ENCODE measurements at regions not wholly inside any gene's neighbourhood (a gene's known extent, or its start where the extent isn't known, plus 50 kb on each side); places are given as distances from the start of the nearest gene placed in this dataset.

GRCh38 chr2:158015428-158016076 is 86.1 kb upstream of the UPP2 start:
- DNase-seq = peak; percentile 16
- in situ Hi-C loops (cut with MboI; ENCODE audit: low pct_unique_long_range_greater_than_20kb, low sequenced_read_pairs) = loop anchor here (10.0 to 25.0 kb wide), 2 partner anchors 231 to 528 kb away; no protein-coding TSS in a partner anchor

DNA sequence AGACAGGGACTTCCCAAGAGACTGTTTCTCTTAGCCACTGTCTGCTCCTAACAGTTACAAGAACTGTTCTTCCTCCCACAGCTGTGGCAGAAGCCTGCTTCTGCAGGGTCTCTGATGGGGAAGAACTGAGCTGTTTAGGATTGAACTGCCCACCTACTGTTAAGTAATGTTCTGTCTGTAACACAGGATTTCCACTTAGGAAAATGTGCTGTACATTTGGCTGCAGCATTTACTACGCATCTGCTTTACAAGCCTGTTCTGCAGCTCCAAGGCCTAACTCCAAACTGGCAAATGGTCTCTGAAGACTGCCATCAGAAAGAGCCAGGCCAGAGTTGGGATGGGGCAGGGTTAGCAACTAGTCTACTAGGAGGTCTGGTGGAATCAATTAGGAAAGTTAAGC is 87.8 kb upstream of the UPP2 start:
- DNase-seq = no peak
- in situ Hi-C loops (cut with MboI; ENCODE audit: low pct_unique_long_range_greater_than_20kb, low sequenced_read_pairs) = loop anchor here (10.0 to 25.0 kb wide), 2 partner anchors 229 to 527 kb away; no protein-coding TSS in a partner anchor

DNA sequence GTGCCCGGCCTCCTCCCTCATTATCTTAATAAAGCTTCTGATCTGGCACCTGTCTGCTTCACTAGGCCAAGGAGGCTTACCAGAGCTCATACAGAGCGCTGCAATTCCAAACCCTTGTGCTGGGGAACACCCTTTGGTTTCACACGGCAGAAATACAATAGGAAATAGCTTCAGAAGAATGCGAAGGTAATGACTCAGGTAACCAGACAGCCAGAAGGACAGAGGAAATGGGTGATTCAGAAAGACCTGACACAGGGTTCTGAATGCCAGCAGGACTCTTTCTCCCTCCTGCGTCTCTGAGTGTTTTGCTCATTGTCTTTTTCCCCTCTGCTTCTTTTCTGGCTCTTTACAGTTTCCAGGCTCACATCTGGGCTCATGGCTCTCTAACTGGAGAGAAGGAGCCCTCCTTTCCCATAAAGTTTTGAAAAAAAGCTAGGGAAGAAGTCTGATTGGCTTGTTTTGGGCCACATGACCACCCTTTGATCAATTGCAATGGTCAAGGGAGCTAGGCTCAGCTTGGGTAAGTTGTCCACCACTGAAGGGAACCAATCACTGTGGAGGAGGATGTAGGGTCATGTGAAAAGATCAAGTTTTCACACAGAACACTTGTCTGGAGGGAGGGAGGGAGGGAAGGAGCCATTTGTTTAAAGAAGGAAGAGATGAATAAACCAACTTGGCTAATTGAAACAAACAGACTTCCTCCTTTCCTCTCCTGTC is 90.5 kb upstream of the UPP2 start:
- in situ Hi-C loops (cut with MboI; ENCODE audit: low pct_unique_long_range_greater_than_20kb, low sequenced_read_pairs) = loop anchor here (10.0 to 25.0 kb wide), 2 partner anchors 226 to 524 kb away; no protein-coding TSS in a partner anchor
- no peak for DNase-seq

GRCh38 chr2:158009399-158009798 is 92.3 kb upstream of the UPP2 start:
- in situ Hi-C loops (cut with MboI; ENCODE audit: low pct_unique_long_range_greater_than_20kb, low sequenced_read_pairs) = loop anchor here (25.0 kb wide), 1 partner anchor 522 kb away; no protein-coding TSS in a partner anchor
- DNase-seq = peak; percentile 45

GRCh38 chr2:158006961-158007719 is 94.5 kb upstream of the UPP2 start:
- DNase-seq = peak; percentile 64
- in situ Hi-C loops (cut with MboI; ENCODE audit: low pct_unique_long_range_greater_than_20kb, low sequenced_read_pairs) = loop anchor here (25.0 kb wide), 1 partner anchor 520 kb away; no protein-coding TSS in a partner anchor

- in situ Hi-C loops (cut with MboI; ENCODE audit: low pct_unique_long_range_greater_than_20kb, low sequenced_read_pairs) = loop anchor here (25.0 kb wide), 1 partner anchor 517 kb away; no protein-coding TSS in a partner anchor
- DNase-seq = no peak
Observed at GRCh38 chr2:158004126-158004764, 97.4 kb upstream of the UPP2 start.

DNA sequence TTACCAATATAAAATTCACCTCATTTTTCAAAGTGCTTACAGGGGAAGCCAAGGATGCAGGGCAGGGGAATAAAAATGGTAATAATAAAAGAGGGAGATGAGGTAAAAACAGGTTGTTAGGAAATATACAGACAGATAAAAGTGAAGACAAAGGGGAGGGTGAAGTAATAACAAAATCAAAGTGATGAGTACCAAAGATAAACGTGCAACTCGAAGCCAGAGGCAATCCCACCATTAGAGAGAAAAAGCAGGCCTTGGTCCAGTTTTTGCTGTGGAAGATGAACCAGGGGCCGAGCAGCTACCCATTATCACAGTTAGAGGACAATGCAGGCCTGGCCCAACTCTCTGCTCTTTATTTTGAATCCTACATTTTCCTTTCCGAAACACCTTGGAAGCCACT is 99.6 kb upstream of the UPP2 start:
- no peak for DNase-seq
- in situ Hi-C loops (cut with MboI; ENCODE audit: low pct_unique_long_range_greater_than_20kb, low sequenced_read_pairs) = loop anchor here (25.0 kb wide), 1 partner anchor 515 kb away; no protein-coding TSS in a partner anchor

DNA sequence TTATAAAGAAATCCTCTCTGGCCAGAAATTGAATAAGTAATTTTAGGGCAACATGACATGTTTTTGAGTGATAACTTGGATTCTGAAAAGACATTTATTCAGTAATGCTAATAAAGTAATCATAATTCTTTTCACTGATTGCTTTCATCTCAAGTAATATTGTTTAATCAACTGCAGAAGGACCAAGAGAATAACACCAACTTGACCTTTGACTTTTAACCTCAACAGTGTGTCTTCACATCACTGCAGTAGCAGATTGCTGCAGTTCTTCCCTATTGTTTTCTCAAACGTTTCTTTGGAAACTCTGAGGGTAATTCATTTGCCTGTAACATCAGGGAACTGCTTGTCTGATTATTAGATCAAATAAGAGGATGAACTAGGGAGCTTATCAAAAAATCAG is 104.9 kb upstream of the UPP2 start:
- DNase-seq = no peak
- in situ Hi-C loops (cut with MboI; ENCODE audit: low pct_unique_long_range_greater_than_20kb, low sequenced_read_pairs) = no loop called here

GRCh38 chr2:157995117-157995516 is 106.6 kb upstream of the UPP2 start:
- in situ Hi-C loops (cut with MboI; ENCODE audit: low pct_unique_long_range_greater_than_20kb, low sequenced_read_pairs) = no loop called here
- no peak for DNase-seq

DNA sequence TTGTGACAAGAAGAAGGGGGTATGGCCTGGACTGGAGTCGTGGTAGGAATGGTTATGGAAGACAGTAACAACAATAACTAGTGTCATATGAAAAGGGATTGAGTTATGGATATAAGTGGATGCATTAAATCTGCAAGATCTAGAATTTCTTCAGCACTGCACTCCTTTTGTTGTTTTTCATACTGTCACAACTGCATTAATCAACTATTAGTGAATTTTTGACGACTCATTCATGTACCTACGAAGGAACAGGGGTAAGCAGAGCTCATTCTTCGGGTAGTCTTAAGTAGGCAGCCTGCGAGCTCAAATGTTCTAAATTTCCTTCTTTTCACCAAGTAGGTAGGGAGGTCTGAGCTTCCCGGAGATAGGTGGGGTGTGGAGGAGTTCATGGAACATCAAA is 109.7 kb upstream of the UPP2 start:
- DNase-seq = no peak
- in situ Hi-C loops (cut with MboI; ENCODE audit: low pct_unique_long_range_greater_than_20kb, low sequenced_read_pairs) = no loop called here

DNA sequence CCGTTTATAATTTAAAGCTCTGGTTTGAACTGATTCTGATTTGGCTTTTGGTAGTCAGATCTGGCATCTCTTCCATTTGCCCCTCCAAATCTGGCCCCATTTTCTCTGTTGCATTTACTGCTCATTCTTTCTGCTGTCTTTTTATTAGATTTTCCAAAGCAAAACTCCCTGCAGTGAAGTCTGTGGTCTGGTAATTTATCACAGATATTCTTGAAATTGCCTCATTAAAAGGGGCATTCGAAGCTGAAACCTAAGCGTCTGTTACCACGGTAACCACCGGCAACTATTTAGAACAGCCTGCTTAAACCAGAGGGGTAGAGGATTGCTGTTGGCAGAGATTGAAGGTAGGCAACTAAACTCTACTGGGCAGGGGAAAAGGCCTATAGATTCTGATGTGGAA is 111.5 kb upstream of the UPP2 start:
- no peak for DNase-seq
- in situ Hi-C loops (cut with MboI; ENCODE audit: low pct_unique_long_range_greater_than_20kb, low sequenced_read_pairs) = no loop called here

- no peak for DNase-seq
- in situ Hi-C loops (cut with MboI; ENCODE audit: low pct_unique_long_range_greater_than_20kb, low sequenced_read_pairs) = no loop called here
Observed at GRCh38 chr2:157989227-157989626, 112.4 kb upstream of the UPP2 start.

- no peak for DNase-seq
- in situ Hi-C loops (cut with MboI; ENCODE audit: low pct_unique_long_range_greater_than_20kb, low sequenced_read_pairs) = no loop called here
Observed at GRCh38 chr2:157986761-157987160, 110.6 kb upstream of the ACVR1 start.

GRCh38 chr2:157984866-157985265 is 108.7 kb upstream of the ACVR1 start:
- DNase-seq = no peak
- in situ Hi-C loops (cut with MboI; ENCODE audit: low pct_unique_long_range_greater_than_20kb, low sequenced_read_pairs) = no loop called here

DNA sequence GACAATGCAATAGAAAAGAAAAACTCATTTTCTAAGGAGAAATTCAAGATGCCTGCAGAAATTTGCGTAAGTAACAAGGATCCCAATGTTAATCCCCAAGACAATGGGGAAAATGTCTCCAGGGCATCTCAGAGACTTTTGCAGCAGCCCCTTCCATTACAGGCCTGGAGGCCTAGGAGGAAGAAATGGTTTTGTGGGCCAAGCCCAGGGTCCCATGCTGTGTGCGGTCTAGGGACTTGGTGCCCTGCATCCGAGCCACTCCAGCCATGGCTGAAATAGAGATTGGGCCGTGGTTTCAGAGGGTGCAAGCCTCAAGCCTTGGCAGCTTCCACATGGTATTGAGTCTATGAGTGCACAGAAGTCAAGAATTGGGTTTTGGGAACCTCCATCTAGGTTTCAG is 103.9 kb upstream of the ACVR1 start:
- DNase-seq = no peak
- in situ Hi-C loops (cut with MboI; ENCODE audit: low pct_unique_long_range_greater_than_20kb, low sequenced_read_pairs) = no loop called here

- in situ Hi-C loops (cut with MboI; ENCODE audit: low pct_unique_long_range_greater_than_20kb, low sequenced_read_pairs) = no loop called here
- peak; percentile 49 for DNase-seq
Observed at GRCh38 chr2:157971702-157972101, 95.6 kb upstream of the ACVR1 start.

- in situ Hi-C loops (cut with MboI; ENCODE audit: low pct_unique_long_range_greater_than_20kb, low sequenced_read_pairs) = no loop called here
- DNase-seq = no peak
Observed at GRCh38 chr2:157967856-157968255, 91.7 kb upstream of the ACVR1 start.

DNA sequence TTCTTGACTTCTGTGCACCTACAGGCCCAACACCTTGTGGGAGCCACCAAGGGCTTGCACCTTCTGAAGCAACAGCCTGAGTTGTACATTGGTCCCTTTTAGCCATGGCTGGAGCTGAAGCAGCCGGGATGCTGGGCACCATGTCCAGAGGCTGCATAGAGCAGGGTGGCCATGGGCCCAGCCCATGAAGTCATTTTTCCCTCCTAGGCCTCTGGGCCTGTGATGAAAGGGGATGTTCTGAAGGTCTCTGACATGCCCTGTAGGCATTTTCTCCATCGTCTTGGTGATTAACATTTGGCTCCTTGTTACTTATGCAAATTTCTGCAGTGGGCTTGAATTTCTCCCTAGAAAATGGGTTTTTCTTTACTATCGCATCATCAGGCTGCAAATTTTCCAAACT is 83.1 kb upstream of the ACVR1 start:
- DNase-seq = no peak
- in situ Hi-C loops (cut with MboI; ENCODE audit: low pct_unique_long_range_greater_than_20kb, low sequenced_read_pairs) = no loop called here

DNA sequence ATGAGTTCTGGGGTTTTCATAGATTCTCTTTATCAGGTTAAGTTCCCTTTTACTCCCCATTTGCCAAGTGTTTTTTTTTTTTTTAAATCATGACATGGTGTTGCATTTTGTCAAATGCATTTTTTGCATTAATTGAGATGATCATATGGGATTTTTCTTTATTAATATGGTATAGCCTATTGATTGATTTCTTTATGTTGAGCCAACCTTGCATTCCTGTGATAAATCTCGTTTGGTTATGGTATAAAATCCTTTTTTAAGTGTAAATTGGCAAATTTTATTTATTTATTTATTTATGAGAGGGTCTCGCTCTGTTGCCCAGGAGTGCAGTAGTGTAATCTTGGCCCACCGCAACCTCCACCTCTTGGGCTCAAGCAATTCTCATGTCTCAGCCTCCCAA is 81.5 kb upstream of the ACVR1 start:
- DNase-seq = no peak
- in situ Hi-C loops (cut with MboI; ENCODE audit: low pct_unique_long_range_greater_than_20kb, low sequenced_read_pairs) = no loop called here

Data from KBM-7 (cell line).